Dedifferentiated amniotic fluid mesenchymal stem cell (primary cell): ENCODE measurements at regions not wholly inside any gene's neighbourhood (a gene's known extent, or its start where the extent isn't known, plus 50 kb on each side); places are given as distances from the start of the nearest gene placed in this dataset.
"Not testable (repeated sequence)": the region's sequence is repeated elsewhere in the genome, so short reads cannot be mapped to it uniquely, and the experiment has no call there.

ENCODE experiments used
- DNase-seq: peaks from one replicate; pipeline ENCODE4 v3.0.0-alpha.2; 2016; ENCODE audit errors: extremely low spot score

DNA sequence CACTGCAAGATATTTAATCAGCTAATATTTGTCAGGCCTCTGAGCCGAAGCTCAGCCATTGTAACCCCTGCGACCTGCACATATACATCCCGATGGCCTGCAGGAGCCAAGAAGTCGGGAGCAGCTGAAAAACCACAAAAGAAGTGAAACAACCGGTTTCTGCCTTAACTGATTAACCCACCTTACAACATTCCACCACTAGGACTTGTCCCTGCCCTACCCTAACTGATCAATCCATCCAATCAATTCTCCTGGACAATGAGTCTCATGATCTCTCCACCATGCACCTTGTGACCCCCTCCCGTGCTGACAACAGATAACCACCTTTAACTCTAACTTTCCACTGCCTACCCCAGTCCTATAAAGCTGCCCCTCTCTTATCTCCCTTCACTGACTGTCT lies 945.4 kb upstream of the GYPC start:
- no peak for DNase-seq

DNA sequence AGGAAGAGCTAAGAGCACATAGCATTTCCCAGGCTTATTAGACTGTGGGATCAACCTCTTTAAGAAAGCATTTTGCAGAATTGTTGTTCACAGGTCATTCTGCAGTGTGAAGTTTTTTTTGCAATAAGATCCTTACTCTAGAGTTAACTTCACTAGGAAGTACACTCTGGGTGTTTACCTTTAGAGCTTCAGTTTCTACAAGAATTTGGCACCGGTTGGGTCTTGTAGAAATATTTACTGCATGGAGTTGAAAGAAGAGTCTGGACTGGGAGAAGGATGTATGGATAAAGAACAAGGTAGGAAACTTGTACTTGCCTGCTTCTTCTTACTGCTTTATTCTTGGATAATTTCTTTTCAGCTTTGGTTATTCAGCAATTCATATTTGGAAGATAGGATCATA lies 944.9 kb upstream of the GYPC start:
- DNase-seq = peak; percentile 7

DNA sequence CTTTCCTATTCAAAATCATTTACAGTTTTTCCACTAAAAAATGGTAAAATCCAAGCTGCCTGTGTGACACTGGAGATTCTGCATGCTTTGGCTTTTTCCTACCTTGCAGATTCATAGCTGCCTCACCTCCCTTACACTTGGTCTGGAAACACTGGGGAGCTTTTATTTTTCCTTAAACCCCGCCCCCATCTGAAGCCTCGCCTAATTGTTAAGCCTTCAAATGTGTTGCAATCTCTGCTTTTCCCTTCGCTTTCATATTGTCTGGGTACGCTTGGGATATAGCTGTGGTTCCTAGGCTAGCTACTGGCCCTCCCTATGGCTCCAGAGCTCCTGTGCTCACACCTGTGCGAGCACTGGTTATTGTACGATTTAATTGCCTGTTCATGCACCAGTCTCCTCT lies 942.4 kb upstream of the GYPC start:
- peak; percentile 9 for DNase-seq

DNA sequence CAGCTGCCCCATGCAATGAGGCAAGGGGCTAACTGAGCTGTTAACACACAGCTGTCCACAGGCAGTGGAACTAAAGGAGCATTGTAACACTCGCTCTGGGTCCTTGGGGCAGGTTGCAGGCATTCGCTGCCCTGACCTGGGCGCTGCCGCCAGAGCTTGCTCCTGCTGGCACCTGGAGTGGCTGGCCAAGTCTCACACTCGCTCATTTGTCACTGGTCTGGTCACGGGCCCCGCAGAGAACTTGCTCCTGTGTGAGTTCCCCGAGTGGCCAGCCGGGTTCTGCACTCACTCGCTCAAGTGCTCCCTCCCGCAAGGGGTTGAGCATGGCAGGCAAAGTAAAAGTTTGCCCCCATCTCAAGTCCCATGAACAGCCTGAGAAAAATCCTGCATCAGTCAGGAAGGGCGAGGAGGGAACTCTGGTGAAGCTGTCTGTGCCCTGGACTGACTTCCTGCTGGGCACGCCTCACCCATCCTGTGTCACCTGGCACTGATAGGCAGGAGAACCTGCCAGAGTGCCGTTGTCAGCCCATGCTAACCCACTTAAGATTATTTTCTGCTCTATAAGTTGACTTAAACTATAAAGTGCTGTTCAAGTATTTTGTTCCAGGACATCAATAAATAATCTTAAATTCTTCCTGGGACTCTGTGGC lies 934.8 kb upstream of the GYPC start:
- DNase-seq = no peak

DNA sequence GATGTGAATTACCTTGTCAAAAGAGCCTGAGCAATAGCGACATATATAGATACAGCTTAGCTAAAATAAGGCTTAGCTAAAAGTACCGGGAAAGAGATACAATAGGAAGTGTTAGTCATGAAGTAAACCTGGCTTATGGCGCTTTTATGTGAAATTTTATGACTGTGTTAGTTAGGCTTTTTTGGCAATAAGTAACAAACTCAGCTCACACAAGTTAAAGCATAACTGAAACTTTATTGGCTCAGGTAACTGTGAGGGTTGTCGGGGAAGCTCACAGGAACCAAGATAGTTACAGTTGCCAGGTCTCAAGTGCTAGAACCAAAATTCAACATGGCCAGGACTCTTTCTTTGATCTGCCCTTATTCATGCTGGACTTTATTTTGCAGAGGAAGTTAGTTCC lies 925.0 kb upstream of the GYPC start:
- no peak for DNase-seq

DNA sequence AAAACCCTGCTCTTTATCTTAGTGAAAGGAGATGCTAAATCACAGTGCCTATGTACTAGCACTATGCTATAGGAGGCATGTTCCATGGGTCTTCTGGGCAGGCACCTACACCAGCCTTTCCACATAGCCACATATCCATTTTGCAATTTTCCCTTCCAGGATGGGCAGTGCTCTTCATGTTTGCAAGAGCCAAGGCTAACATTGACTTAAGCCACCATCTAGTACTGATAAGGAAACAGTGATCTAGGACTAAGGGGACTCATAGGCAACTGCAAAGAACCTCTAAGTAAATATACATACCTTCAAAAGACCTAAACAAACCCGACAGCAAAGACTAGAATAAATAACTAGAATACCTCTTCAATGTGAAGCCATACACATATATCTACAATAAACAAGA lies 919.7 kb upstream of the GYPC start:
- no peak for DNase-seq

DNA sequence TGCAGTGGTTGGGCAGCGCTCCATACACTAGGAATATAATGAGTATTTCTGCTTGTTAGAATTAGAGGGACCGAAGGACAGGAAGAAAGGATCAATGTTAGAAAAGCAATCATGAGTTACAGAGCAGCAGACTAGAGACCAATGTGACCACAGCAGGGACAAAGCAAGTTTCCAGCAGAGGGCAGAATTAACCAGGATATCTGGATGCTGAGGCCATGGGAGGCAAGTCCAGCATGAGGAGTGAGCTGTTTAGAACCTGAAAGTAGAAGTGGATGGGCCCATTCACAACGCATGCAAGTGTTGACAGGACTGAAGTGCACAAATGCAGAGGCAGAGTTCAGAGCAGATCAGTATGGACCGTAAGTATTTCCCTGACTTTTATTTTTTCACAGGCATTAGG lies 910.4 kb upstream of the GYPC start:
- DNase-seq = no peak

DNA sequence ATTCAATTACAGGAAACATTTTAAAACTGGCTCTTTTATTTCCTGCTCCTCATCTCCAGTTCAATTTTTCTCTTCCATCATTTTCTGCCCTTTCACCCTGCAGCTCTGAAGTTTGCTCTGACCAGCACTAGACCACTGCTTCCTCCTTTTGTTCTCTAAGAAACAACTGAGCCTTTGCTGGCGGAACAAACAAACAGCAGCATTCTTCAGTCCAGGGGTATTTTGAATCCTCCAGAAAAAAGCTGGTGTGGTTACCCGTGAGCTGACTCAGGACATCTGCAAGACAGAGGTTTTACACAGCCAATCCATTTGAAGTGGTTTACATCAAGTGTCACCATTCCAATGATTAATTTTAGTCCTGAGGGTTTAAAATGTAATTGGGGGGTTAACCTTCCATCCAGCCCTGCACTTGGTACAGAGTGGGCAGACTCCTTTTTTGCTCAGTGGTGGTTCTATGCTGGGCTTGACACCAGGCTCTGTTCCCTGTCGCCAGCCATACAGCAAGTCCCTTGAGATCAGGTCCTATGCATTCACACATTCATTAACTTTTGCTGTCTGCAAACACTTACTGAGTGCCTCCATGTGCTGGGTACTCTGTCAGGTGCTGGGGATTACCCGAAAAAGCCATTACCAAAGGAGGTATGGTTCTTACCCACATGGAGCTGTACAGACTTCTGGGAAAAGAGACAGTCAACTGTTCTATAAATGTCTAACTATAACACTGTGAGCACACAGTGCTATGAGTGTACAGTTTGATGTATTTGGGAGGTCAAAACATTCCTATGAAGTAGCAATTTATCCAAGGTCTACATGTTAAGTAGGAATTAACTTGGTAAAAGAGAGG lies 909.4 kb upstream of the GYPC start:
- DNase-seq = no peak

DNA sequence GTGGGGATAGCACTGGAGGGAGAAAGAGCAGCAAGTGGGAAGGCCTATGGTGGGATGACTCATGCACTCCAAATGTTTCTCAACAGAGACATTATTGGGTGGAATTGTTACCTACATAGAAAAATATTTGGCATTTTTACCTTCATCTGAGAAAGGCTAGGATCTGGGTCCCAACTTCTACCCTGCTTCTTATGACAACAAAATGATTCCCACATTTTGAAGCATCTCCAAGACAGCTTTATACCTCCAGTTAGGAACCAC lies 908.9 kb upstream of the GYPC start:
- no peak for DNase-seq

DNA sequence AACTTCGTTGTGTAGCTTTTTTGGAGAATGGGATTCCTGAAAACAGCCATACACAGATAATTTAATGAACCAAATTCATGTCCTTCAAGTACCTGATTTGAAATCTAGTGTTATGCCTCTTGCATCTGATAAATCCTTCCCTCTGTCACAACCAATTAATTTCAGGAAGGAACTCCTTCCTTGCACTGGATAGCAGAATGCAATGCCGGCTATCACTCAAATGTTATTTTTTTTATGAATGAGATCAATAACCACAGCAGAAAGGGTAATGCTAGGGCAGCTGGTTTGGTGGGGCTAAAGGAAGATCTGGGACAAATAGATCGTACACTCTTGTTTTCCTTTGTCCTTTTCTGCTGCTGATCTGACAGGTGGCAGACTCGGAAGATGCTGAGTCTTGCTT lies 899.5 kb upstream of the GYPC start:
- DNase-seq = no peak

DNA sequence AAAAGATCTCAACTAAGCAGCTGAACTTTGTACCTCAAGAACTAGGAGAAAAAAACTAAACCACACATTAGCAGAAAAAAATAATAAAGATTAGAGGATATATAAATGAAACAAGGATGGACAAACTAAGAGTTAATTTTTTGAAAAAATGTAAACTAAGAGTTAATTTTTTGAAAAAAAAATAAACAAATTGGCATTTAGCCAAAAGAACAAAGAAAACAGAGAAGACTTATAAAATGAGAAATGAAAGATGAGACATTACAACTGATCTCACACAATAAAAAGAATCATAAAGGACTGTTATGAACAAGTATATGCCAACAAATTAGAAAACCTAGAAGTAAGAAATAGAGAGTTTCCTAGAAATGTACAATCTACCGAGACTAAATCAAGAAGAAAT lies 859.2 kb upstream of the GYPC start:
- no peak for DNase-seq

DNA sequence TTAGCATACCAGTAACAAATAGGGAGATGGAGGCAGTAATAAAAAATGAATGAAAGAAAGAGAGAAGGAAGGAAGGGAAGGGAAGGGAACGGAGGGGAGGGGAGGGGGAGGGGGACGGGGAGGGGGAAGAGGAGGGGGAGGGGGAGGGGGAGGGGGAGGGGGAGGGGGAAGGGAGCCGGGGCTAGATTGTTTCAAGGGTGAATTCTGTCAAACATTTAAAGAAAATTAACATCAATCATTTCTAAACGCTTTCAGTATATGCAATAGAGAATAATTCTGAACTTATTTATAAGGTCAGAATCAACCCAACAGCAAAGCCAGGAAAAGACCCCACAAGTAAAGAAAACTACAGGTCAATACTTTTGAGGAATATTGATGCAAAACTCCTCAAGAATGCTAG lies 858.8 kb upstream of the GYPC start:
- no peak for DNase-seq

DNA sequence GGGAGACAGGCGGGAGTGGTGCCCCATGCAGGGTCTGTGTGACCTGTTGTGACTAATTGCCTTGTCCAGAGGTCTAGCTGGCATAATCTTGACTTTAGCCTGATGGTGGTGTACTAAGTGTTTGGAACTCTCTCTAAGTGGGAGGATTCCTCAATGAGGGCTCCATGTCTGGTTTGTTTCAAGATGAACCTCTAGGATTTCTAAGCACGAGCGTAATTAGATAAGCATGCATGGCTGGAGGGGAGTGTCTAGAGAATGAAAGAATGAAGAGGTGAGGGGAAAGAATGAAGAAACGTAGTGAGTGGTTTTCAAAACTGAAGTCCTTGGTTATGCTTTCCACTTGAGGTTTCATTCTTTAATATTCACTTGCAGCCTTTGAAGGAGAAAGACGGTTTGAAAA lies 833.2 kb upstream of the GYPC start:
- no peak for DNase-seq

DNA sequence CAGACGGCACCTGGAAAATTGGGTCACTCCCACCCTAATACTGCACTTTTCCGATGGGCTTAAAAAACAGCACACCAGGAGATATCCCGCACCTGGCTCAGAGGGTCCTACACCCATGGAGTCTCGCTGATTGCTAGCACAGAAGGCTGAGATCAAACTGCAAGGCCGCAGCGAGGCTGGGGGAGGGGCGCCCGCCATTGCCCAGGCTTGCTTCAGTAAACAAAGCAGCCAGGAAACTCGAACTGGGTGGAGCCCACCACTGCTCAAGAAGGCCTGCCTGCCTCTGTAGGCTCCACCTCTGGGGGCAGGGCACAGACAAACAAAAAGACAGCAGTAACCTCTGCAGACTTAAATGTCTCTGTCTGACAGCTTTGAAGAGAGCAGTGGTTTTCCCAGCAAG lies 830.2 kb upstream of the GYPC start:
- DNase-seq = not testable (repeated sequence)

DNA sequence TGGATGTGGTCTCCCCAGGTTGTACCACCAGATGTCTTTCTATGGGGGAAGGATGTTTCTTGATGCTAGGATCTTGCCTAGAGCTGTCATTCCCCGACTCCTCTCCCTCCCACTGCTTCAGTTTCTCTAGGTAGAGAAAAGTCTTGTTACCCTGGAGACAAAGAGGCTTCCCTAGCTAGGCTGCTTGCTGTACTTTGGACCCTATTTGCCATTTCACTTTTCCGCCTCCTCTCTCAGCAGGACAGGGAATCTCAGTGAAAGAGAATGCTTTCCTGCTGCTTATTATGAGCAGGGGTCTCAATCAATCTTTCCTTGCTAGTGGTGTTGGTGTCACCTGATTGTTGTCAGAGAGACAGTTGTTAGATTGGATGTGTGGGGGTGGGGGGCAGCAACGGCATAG lies 818.8 kb upstream of the GYPC start:
- no peak for DNase-seq

DNA sequence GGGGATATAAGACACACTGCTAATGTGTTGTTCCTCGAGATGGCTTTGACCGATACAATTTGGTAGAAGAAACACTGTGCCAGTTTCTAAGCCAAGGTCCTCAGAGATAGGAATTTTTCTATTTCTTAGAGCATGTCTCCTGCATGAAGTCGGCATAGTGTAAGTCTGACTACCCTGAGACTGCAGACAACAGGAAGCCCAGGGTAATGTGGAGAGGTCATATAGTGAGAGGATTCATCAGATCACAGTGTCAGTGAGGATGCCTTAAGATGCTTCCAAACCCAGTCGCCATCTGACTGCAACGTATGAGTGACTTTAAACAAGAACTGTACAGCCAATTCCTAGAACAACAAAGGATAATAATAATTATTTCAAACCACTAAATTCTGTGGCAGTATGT lies 818.3 kb upstream of the GYPC start:
- DNase-seq = no peak

DNA sequence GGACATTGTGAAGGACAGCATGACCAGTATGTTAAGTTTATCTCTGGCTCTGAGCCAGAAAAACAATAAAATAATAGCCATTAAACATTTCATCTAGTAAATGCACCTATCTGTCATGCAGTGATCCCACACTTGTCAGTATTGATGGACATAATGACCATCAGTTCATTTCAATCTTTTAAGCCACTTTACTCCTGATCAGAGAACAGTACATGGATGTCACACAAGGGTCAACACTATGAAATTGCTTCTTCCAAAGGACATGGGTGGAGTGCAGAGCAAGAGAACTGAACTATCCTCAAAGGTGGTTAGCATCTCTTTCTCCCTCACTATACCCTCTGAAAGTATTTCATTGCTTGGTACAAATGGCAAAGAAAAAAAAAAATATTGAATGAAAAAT lies 816.0 kb upstream of the GYPC start:
- DNase-seq = no peak

DNA sequence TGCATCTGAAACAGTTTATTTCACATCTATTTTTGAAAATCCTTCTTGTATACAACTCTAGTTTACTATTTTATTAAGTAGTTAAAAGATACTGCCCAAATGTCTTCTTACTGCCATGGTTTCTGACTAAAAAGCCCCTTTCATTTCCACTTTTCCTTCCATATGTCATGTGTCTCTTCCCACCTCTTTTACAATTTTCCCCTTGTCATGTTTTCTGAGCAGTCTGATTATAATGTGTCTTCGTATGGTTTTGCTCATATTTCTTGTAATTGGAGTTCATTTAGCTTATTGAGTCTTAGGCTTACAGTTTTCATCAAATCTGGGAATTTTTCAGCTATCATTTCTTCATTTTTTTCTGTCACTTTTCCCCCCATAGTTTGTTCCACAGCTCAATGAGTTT lies 813.9 kb upstream of the GYPC start:
- no peak for DNase-seq

DNA sequence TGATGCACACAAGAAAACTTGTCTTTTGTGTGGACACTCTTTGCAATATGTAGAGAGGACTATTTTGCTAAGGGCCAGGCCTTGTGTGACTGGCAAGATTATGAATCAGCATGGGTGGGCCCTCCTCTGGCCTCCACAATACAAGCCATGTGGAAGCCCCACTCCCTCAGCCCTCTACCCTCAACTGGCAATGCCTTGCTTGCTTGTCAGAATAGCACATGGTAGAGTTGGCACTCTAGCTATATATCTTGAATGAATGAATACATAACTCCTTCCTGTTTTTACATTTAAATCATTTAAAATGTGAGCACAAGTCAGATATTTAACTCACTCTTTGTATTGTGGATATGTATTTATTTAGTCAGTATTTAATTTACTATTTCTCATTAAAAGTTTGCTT lies 805.4 kb upstream of the GYPC start:
- DNase-seq = no peak

DNA sequence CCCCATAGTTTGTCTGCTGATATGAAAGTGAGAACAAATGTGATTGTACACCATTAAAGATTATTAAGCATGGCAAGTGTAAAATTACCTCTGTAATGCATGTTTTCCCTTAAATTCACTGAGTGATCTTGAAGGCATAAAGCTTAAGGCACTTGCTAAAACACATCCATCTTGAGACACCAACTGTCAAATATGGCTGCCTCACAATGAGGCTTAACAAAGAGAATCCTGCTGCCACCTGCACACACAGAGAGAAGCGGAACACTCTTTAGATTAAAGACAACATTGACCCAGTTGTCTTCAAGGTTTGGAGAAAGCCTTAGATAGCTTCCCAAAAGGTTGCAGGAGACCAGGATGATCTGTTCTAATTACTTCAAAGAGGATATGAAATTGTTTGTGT lies 803.6 kb upstream of the GYPC start:
- no peak for DNase-seq

DNA sequence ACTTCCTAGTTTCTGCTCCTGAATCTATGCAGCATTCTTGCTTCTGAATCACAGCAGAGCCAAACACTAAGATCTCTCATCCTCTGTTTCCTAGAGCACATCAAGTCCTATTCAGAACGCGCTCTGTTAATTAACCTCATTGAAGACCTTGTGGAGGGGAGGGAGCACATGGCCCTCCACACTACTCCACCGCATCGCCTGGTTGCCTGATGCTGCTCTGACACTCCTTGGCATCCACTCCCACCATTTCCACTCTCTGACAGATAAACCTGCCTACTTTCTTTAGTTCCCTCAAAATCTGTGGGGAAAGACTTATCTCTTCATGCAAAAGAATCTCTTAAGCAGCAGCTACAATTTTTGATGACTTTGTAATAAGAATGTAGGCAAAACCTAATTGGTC lies 802.3 kb upstream of the GYPC start:
- DNase-seq = no peak

DNA sequence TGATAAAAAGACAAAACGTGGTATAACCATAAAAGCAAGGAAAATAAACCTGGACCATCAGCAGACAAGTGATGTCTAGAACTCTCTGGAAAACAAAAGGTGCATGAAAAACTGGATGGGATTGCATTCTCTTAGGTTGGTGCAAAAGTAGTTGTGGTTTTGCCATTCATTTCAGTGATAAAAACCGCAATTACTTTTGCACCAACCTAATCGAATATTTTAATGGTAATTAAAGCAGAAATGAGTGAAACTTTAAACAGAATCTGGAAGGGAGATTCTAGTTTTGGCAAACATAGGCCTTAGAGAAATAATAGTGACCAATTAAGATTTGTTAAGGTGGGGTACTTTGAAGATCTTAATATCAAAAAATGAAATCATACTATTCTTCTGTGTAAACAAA lies 800.8 kb upstream of the GYPC start:
- no peak for DNase-seq

DNA sequence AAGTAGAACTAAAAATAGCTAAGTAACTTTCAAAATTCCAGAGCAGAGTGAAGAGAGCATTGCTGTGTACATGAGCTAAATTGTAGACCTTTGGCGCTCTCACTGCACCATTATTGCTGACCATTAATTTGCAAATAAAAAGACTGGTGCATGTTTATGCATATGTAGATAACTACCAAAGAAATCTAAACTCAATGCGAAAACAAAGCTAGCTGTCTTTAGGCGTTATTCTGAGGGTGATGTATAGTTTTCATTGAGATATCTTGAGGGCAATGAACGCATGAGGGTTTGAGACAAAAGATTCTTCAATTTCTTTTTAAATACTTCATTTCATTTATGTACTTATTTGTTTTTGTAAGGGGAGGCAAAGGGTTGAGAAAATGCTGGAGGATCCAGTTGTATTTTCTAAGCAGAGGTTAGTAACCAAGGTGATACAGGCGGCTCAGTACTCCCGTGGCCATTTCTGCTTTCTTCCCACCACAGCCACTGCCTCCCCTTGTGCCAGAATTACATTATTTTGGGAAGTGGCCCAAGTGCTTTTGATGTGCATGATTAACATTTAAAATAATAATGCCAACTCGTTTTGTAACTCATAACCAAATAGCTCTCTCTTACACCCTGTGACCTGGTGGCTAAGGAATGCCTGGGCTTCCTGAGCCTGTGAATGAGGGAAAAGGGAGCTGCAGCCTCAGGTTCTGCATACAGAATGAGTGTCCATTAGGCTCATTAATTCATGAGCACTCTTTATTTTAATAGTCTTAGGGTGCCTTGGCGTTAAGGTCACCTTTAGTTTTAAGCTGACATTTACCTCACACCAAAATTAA lies 797.8 kb upstream of the GYPC start:
- no peak for DNase-seq
